ENCODE measurements at regions not wholly inside any gene's neighbourhood (a gene's known extent, or its start where the extent isn't known, plus 50 kb on each side); places are given as distances from the start of the nearest gene placed in this dataset.
"Not testable (repeated sequence)": the region's sequence is repeated elsewhere in the genome, so short reads cannot be mapped to it uniquely, and the experiment has no call there.

- DNase-seq: no peak
These were observed 78.4 kb downstream of the RNASET2 start for GRCh38 chr6:166877906-166878305.

GRCh38 chr6:166877349-166877748 lies 79.0 kb downstream of the RNASET2 start:
- DNase-seq: no peak

- DNase-seq: no peak
These were observed 83.8 kb downstream of the RNASET2 start for GRCh38 chr6:166872531-166873009.

- DNase-seq: no peak
These were observed 85.6 kb downstream of the RNASET2 start for GRCh38 chr6:166870602-166871208.

GRCh38 chr6:166866839-166867637 lies 89.3 kb downstream of the RNASET2 start:
- no peak for DNase-seq

- DNase-seq: no peak
These were observed 92.0 kb downstream of the RNASET2 start for GRCh38 chr6:166864333-166864732.

- DNase-seq: no peak
These were observed 93.3 kb downstream of the RNASET2 start for GRCh38 chr6:166862978-166863530.

GRCh38 chr6:166862287-166862977 lies 93.9 kb downstream of the RNASET2 start:
- no peak for DNase-seq

- DNase-seq: no peak
These were observed 94.4 kb downstream of the RNASET2 start for GRCh38 chr6:166861961-166862286.

- no peak for DNase-seq
These were observed 95.0 kb downstream of the RNASET2 start for GRCh38 chr6:166861304-166861703.

GRCh38 chr6:166860392-166860791 lies 96.0 kb downstream of the RNASET2 start:
- no peak for DNase-seq

- DNase-seq: no peak
These were observed 100.9 kb downstream of the RNASET2 start for GRCh38 chr6:166855416-166855815.

- DNase-seq: no peak
These were observed 102.7 kb downstream of the RNASET2 start for GRCh38 chr6:166853371-166854325.

- DNase-seq: no peak
These were observed 103.8 kb downstream of the RNASET2 start for GRCh38 chr6:166852451-166852975.

GRCh38 chr6:166851911-166852310 lies 104.4 kb downstream of the RNASET2 start:
- no peak for DNase-seq

- DNase-seq: no peak
These were observed 104.9 kb downstream of the RNASET2 start for GRCh38 chr6:166851426-166851825.

- DNase-seq: no peak
These were observed 105.7 kb downstream of the RNASET2 start for GRCh38 chr6:166850677-166851076.

- DNase-seq: no peak
These were observed 106.6 kb downstream of the RNASET2 start for GRCh38 chr6:166849749-166850183.

GRCh38 chr6:166848979-166849748 lies 107.2 kb downstream of the RNASET2 start:
- no peak for DNase-seq

GRCh38 chr6:166846446-166847142 lies 109.8 kb downstream of the RNASET2 start:
- DNase-seq: not testable (repeated sequence)

- DNase-seq: no peak
These were observed 113.7 kb downstream of the RNASET2 start for GRCh38 chr6:166842607-166843006.

All from NCI-H1694 treated with DMSO at 0.1 percent for 48 hours (cell line).